Renal cortical epithelial cell (primary cell): ENCODE measurements at regions not wholly inside any gene's neighbourhood (a gene's known extent, or its start where the extent isn't known, plus 50 kb on each side); places are given as distances from the start of the nearest gene placed in this dataset.
A peak's percentile ranks its signal among the peaks of the same experiment; 100 is the strongest.

Experiments used
- DNase-seq: peaks from one replicate; pipeline ENCODE4 v3.0.0-alpha.2; 2011; ENCODE audit warnings: low read depth

- DNase-seq = no peak
These were observed 274.9 kb downstream of the GADD45G start for GRCh38 chr9:89879701-89880100.

DNA sequence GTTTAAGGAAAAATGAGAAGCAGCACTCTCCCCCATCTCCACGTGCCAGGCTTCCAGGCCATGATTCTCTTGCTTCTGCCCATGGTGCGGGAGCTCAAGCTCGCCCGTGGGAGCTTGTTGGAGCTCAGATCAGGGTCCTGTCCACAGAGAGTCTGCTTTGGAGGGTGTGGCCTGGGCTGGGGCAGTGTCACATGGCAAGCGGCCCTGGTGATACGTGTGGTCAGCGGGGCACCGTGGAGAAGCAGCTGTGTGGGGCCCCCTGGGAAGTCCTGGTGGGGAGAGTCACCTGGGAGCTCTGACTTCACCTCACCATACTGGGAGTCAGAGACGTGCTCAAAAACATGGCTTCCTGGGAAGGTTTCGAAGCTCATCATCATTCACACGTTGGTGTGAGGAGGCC lies 275.3 kb downstream of the GADD45G start:
- no peak for DNase-seq

DNA sequence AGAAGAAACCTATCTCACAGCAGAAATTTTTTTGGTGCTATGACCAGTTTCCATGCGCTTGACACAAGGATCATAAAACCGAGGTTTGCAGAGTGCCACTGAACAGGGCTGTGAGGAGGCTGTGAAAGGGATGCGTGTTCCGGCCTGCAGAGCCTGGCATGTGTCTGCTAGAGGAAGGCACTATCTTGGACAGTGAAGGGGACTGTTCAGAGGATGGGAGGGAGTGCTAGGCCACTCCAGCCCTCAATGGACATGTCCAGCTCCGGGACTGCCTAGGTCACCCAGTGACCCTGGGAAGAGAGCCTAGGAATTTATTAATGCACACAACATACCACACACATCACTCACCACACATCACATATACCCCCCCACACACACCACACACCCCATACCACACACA lies 275.9 kb downstream of the GADD45G start:
- no peak for DNase-seq

DNA sequence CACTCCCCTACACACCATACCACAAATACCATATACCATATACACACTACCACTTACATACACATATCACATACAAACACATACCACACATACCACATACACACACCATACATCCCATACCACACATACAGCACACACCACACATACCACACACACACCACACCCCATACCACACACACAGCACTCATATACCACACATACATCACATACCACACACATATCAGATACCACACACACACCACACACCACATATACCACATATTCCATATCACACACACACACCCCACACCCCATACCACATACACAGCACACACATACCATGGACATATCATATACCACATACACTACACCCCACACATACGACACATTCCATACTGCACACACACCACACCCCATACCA lies 276.6 kb downstream of the GADD45G start:
- DNase-seq = no peak

DNA sequence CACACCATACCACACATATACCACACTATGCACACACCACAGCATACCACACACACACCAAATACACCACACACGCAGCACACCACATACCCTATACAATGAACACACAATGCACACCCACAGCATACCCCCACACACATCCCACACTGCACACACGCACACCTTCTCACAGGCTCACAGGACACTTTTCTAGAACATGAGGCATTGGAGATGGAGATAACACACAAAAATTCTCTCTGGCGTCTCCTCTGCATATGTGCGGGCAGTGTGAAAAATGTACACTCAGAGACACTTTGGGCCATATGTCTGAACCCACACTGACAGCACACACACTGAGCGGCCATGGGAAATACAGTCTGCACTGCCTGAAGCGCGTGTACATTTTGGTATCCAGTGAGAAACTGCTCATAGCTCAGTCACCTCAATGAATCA lies 278.1 kb downstream of the GADD45G start:
- DNase-seq = no peak

DNA sequence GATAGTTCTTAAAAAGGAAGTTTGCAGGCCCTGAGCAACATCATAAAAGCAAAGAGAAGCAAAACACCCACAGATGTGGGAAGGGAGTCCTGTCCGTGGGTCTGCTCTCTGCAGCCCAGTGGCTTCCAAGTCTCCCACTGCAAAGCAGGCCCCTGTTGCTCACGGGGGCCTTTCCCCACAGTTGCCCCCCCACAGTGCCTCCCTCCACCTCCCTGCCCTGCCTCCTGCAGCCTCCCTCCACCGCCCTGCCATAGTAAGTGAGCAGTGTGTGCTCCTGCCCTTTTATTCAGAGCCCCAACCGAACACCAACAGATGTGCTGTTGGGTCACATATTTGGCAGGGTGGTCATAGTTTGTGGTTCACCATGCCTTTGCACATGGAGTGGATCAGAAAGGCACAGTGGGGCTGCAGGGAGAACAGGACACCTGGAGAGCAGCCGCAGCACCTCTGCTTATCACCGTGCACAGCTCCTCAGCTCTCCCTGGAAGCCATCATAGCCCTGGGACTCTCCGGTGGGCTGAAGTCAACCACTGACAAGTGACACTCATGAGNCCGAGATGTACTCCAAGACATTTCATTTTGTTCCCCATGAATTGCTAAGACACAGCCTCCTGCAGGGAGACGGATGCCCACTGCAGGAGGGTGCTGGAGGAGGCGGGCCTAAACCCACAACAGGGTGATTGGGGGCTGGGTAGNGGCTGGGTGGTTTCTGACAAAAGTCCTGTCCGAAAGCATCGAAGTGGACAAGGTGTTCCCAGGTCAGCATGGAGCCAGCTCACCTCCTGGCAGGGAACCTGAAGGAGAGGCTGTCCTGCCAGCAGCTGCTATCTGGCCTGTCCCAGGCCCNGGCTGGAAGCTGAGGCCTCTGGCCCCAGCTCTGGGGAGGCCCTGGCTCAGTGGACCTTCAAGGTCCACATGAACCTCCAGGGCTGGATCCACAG lies 278.9 kb downstream of the GADD45G start:
- no peak for DNase-seq

- no peak for DNase-seq
These were observed 279.7 kb downstream of the GADD45G start for GRCh38 chr9:89884356-89885083.

DNA sequence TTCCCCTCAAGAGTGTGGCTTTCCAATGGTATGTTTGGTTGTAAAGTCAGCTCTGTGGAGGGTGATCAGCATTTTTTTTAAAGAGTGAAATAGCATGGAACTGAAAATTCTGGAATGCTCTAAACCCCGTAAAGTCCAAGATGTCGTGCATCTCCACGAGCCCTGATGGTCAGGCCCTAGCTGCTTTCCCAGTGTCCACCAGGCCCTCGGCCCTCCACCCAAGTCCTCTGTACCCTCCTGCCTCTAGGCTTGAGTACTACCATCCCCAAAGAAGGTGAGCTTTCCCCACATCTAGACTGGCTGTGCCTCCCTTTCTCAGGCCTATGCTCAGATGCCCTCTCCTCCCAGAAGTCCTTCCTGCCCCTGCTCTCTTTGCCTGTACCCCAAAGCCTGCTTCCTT lies 280.3 kb downstream of the GADD45G start:
- no peak for DNase-seq

DNA sequence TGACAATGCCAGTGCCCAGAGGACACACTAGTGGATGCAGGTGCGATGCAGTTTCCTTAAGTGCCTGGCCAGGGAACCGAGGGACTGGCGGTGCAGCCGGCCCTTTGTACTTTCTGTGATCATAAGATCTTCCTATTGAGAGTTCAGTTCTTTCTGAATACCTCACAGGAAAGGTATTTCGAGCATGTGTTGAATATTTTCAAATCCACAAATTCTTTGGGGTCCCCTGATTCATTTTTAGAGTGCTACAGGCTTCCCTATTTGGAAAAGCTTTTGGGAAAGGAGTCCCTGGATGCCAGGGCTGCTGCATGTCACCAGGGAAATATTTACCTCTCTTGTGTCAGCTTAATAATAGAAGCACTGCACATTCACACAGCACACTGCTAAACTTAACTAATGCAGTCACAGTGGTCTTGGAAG lies 281.5 kb downstream of the GADD45G start:
- peak; percentile 2 for DNase-seq

- DNase-seq = no peak
These were observed 282.5 kb downstream of the GADD45G start for GRCh38 chr9:89887286-89887685.

DNA sequence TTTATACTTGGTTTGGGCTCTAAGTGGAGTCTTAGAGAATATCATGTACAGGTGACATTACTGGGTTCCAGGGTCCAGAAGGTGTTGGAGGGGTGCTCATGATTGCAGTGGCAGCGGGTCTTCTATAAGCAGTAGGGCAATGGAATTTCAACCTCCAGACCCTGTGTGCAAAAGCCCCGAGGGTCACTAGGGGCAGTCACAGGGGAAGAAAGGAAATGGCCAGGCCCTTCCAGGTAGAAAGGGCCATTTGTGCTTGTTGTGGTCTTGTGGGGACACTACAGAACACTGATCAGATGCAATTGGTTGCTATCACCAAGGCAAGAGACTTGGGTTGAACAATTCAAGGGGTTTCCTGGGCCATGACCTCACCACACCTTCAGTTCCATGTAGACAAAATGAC lies 283.4 kb downstream of the GADD45G start:
- DNase-seq = no peak

DNA sequence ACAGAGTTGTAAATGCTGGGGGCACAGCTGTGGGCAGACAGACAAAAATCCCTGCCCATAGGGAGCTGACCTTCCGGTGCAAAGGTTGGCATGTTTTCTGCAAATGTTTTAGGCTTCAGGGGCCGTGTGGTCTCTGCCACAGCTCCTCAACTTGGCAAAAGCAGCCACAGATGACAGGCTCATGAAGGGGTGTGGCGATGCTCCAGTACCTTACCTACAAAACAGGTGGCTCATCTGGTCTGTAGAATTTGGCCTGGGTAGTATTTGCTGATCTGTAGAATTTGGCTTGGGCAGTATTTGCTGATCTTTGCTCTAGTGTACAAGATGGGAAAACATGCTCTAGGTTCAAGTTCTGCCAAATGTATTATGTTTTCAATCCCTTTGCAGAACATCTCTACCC lies 283.9 kb downstream of the GADD45G start:
- no peak for DNase-seq

GRCh38 chr9:89889865-89890264 lies 285.1 kb downstream of the GADD45G start:
- DNase-seq = no peak

- no peak for DNase-seq
These were observed 285.6 kb downstream of the GADD45G start for GRCh38 chr9:89890326-89890980.

DNA sequence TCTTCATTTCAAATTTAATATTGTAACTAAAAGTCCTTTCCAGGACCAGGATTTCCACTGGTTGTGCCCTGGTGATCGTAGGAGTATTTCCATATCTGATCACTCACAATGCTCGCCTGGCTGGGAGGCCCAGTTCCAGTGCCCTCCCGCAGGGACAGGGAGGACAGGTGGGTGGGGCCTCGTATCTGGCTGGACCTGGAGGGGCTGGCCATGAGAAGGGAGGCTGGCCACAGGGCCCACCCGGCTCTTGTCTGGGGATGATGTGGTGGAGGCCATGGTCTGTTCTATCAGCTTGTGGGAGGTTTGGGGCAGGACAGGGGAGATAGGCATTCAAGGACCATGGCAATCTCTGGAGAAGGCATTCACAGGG lies 286.4 kb downstream of the GADD45G start:
- DNase-seq = no peak

GRCh38 chr9:89891591-89892304 lies 286.9 kb downstream of the GADD45G start:
- DNase-seq = no peak

GRCh38 chr9:89892920-89893319 lies 288.1 kb downstream of the GADD45G start:
- DNase-seq = no peak

DNA sequence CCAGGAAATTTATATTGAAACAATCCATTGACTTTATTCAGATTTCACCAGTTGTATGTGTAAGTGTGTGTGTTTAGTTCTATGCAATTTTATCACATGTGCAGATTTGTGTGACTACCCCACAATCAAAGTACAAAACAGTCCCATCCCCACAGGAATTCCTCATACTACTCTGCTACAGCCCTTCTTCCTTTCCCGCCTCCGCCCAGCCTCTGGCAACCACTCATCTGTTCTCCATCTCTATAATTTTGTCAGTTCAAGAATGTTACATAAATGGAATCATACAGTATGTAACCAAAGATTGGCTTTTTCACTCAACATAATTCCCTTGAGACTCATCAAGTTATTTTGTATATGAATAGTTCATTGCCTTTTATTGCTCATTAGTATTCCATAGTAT lies 289.1 kb downstream of the GADD45G start:
- no peak for DNase-seq

DNA sequence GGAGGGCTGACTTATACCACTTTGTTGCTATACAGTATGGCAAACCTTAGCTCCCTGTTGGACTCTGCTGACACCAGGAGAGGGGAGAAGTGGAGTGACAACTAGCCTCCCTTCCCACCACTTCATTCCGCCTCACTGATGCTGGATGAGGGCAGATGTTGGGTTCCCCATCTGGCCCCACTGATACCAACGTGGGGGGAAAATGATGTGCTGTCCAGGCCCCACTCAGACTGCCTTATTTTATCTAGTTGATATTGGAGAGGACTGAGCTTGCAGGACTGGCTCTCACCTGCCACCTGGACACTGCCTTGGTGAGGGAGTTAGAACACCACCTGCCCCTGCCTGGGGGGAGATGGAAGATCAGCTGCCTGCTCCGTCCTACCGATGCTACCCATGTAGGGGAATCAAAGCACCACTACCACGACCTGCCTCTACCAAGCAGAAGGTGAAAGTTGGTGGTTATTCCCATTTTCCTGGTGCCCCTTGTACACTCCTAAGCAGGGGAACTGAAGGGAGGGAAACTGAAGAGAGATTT lies 292.1 kb downstream of the GADD45G start:
- no peak for DNase-seq

- no peak for DNase-seq
These were observed 294.8 kb downstream of the GADD45G start for GRCh38 chr9:89899573-89899972.

GRCh38 chr9:89901920-89902319 lies 297.1 kb downstream of the GADD45G start:
- DNase-seq = no peak
